Urothelium cell line (cell line): ENCODE measurements at regions not wholly inside any gene's neighbourhood (a gene's known extent, or its start where the extent isn't known, plus 50 kb on each side); places are given as distances from the start of the nearest gene placed in this dataset.
A peak's percentile ranks its signal among the peaks of the same experiment; 100 is the strongest.

Experiments used
- DNase-seq: peaks from one replicate; pipeline ENCODE4 v3.0.0; 2011; ENCODE audit warnings: low spot score, mixed read lengths
- FAIRE-seq: peaks from 2 replicates; lab custom pipeline; 2011; peaks lifted over from hg19 to GRCh38; lab: Jason Lieb, UNC

DNA sequence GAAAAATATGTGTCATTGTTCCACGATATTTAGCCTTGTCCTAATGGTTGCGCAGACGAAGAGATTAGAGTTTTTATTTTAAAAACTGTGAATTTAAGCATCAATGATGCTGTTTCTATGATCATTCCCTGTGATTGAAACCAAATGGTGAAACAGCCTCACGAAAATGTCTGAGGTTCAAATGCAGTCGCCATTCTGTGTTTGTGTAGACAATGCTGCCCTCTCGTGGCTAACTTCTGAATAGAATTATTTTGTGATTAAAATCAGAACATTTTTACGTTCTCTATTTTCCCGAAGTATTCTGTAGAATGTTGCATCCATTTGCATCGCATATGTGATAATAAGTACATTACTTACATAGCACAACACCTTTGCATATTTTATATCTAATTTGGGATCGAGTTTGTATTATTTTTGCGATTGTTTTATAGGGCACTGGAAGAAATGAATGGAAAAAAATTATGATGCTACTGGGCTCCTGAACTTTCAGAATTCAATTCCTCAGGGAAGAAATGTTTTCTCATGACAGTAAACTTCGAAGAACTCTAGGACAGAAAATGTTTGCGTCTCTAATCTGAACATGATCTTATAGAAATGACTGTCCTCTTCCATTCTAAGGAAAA is 54.8 kb upstream of the CREB1 start:
- DNase-seq (peak; percentile 42), FAIRE-seq (no peak)

DNA sequence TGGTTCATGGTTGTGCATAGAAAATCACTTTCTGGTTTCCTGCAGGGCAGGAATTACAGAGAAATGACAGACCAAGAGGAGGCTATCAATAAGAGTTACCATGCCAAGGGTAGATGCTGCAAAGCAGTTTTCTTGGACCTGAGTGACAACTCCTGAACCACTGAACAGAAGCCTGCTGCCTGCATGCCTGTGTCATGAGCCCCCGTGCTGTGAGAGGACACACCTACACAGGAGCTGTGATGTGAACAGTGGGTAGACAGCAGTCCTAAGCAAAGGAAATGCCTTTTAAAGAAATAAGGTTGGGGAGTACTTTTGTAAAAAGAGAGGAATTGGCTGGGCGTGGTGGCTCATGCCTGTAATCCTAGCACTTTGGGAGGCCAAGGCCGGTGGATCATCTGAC is 54.2 kb upstream of the CREB1 start:
- DNase-seq (no peak), FAIRE-seq (no peak)

DNA sequence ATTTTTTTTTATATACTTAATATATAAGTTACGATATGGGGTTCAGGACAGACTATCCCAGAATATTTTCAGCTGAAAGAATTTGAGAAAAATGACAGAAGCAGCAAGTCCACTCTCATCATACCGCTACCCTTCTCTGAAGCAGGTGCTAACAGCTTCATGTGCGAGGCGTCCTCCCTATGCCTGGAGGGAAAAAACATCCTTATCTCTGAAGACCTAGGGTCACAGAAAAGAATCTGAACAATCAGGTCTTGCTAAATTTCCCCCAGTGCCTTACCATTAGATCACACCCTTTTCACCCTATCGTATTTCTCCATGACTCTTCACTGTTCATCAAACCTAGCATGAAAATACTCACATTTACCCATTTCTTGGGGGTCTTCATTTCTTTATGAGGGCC is 51.9 kb upstream of the CREB1 start:
- no peak for FAIRE-seq

DNA sequence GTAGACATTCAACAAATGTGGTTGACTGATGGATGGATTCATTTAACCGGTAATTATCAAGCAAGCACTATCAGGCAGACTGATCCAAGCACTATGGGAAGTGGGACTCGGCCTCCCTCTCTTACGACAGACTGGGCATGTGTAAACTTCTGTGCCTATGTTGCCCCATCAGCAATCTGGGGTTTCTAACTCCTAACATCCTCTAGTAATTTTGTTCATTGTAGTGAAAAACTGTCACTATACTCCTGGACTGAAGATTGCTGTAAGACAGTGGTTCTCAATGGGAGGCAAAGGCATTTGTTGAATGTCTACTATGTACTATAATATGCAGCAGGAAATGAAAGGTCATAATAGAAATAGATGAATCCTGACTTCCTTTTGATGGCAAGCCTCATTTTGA is 51.2 kb upstream of the CREB1 start:
- DNase-seq, result no peak
- no peak for FAIRE-seq

More for the DNA sequence above, 51.9 kb upstream of the CREB1 start:
- DNase-seq, result no peak

DNA sequence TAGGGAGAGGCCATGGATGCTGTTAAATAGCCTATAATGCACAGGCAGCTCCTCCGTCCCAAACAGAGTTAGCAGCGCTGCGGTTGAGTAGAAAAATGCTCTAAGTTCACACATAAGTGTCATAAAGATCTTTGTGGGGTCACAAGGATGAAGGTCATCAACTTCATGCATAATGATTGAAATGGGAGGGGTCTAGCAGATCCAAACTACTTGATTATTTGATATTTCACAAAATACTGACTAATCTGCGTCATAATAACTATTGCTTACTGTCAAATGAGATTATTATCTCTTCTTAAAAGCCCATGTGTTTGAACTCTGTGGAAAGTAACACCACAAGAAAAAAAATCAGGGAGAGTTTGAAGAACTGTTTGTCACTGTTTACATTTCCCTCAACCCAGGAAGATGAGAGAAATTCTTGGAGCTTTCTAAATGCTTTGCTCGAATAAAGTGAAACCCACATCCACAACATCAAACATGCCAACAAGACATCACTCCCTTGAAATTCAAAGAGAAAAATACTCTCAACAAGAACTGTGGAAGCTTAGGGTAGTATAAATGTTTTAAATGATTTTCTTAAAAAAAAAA is 50.5 kb upstream of the CREB1 start:
- no peak for FAIRE-seq
- DNase-seq, result no peak
